ENCODE measurements at regions not wholly inside any gene's neighbourhood (a gene's known extent, or its start where the extent isn't known, plus 50 kb on each side); places are given as distances from the start of the nearest gene placed in this dataset.

- TF ChIP-seq CTCF (IDR thresholded peaks at IDR 0.05) = no peak
- no peak for TF ChIP-seq EP300 (IDR thresholded peaks at IDR 0.05)
- TF ChIP-seq POLR2A (IDR thresholded peaks at IDR 0.05) = no peak
- TF ChIP-seq POLR2AphosphoS5 (IDR thresholded peaks at IDR 0.05) = no peak
- no peaks in the 10 kb centered on the region for H3K27me3 ChIP-seq
These were observed 103.0 kb upstream of the SEMA3A start for GRCh38 chr7:84297616-84298015.

GRCh38 chr7:84294847-84295455, 100.4 kb upstream of the SEMA3A start:
- no peak overlapping the region for H3K4me3 ChIP-seq
- DNase-seq (ENCODE audit: low spot score in 2 of 2) = no peak
- no peak overlapping the region for H3K27ac ChIP-seq
- no peaks in the 10 kb centered on the region for H3K36me3 ChIP-seq
- WGBS = 73% methylated on average over 1 of the region's 1 CpG
- no peaks in the 10 kb centered on the region for H3K9me3 ChIP-seq
- TF ChIP-seq POLR2AphosphoS5 (IDR thresholded peaks at IDR 0.05) (no peak), POLR2A (IDR thresholded peaks at IDR 0.05) (no peak), CTCF (IDR thresholded peaks at IDR 0.05) (no peak), EP300 (IDR thresholded peaks at IDR 0.05) (no peak)
- no peaks in the 10 kb centered on the region for H3K27me3 ChIP-seq
- H3K4me1 ChIP-seq = no peaks in the 10 kb centered on the region

More at GRCh38 chr7:84297616-84298015, 103.0 kb upstream of the SEMA3A start:
- no peak for DNase-seq (ENCODE audit: low spot score in 2 of 2)
- Histone ChIP-seq H3K36me3 (no peaks in the 10 kb centered on the region), H3K4me1 (no peaks in the 10 kb centered on the region), H3K27ac (no peak overlapping the region), H3K4me3 (no peak overlapping the region), H3K9me3 (no peaks in the 10 kb centered on the region)

- H3K9me3 ChIP-seq = no peaks in the 10 kb centered on the region
These were observed 99.8 kb upstream of the SEMA3A start for GRCh38 chr7:84294391-84294790.

GRCh38 chr7:84291756-84292155, 97.2 kb upstream of the SEMA3A start:
- H3K4me3 ChIP-seq = no peak overlapping the region
- no peak for DNase-seq (ENCODE audit: low spot score in 2 of 2)

More at GRCh38 chr7:84294391-84294790, 99.8 kb upstream of the SEMA3A start:
- no peaks in the 10 kb centered on the region for H3K4me1 ChIP-seq
- no peak for TF ChIP-seq POLR2A (IDR thresholded peaks at IDR 0.05)
- TF ChIP-seq EP300 (IDR thresholded peaks at IDR 0.05) = no peak
- no peak for TF ChIP-seq POLR2AphosphoS5 (IDR thresholded peaks at IDR 0.05)
- no peak for TF ChIP-seq CTCF (IDR thresholded peaks at IDR 0.05)
- no peak overlapping the region for H3K4me3 ChIP-seq
- DNase-seq (ENCODE audit: low spot score in 2 of 2) = no peak
- WGBS = 85% methylated on average over 2 of the region's 2 CpGs
- no peaks in the 10 kb centered on the region for H3K36me3 ChIP-seq
- no peaks in the 10 kb centered on the region for H3K27me3 ChIP-seq
- no peak overlapping the region for H3K27ac ChIP-seq

GRCh38 chr7:84283798-84284197, 89.2 kb upstream of the SEMA3A start:
- TF ChIP-seq POLR2A (IDR thresholded peaks at IDR 0.05) = no peak
- TF ChIP-seq EP300 (IDR thresholded peaks at IDR 0.05) = no peak
- TF ChIP-seq CTCF (IDR thresholded peaks at IDR 0.05) = no peak
- no peak for TF ChIP-seq POLR2AphosphoS5 (IDR thresholded peaks at IDR 0.05)
- no peaks in the 10 kb centered on the region for H3K9me3 ChIP-seq
- no peak for DNase-seq (ENCODE audit: low spot score in 2 of 2)
- H3K4me1 ChIP-seq = no peaks in the 10 kb centered on the region
- H3K4me3 ChIP-seq = no peak overlapping the region
- H3K36me3 ChIP-seq = no peaks in the 10 kb centered on the region
- 79% methylated on average over 2 of the region's 2 CpGs for WGBS
- no peak overlapping the region for H3K27ac ChIP-seq
- H3K27me3 ChIP-seq = no peaks in the 10 kb centered on the region

More at GRCh38 chr7:84291756-84292155, 97.2 kb upstream of the SEMA3A start:
- H3K9me3 ChIP-seq = no peaks in the 10 kb centered on the region
- H3K27me3 ChIP-seq = no peaks in the 10 kb centered on the region
- no peaks in the 10 kb centered on the region for H3K4me1 ChIP-seq
- TF ChIP-seq POLR2A (IDR thresholded peaks at IDR 0.05) (no peak), CTCF (IDR thresholded peaks at IDR 0.05) (no peak), EP300 (IDR thresholded peaks at IDR 0.05) (no peak), POLR2AphosphoS5 (IDR thresholded peaks at IDR 0.05) (no peak)
- WGBS = 72% methylated on average over 2 of the region's 2 CpGs
- H3K27ac ChIP-seq = no peak overlapping the region
- no peaks in the 10 kb centered on the region for H3K36me3 ChIP-seq
